PC-3 (cell line): ENCODE measurements at regions not wholly inside any gene's neighbourhood (a gene's known extent, or its start where the extent isn't known, plus 50 kb on each side); places are given as distances from the start of the nearest gene placed in this dataset.

ENCODE experiments used
- EZH2 ChIP-seq: fragments of 300-600 bp; sonication (generic); IDR thresholded peaks from one replicate; pipeline ENCODE4 v1.6.1; 2017; ENCODE audit warnings: antibody characterized with exemption, mild to moderate bottlenecking, low read length; ENCODE audit not compliant: unreplicated experiment
- EZH2phosphoT487 ChIP-seq: fragments of 300-600 bp; sonication (generic); IDR thresholded peaks from 2 replicates; pipeline ENCODE4 v1.6.1; 2018; ENCODE audit warnings: mild to moderate bottlenecking, antibody characterized with exemption, low read length, borderline replicate concordance
- TF ChIP-seq, protein P1 (sequence below): fragments of 300-600 bp; sonication (generic); conservative IDR thresholded peaks from 2 replicates; pipeline ENCODE4 v1.5.1; 2017; ENCODE audit warnings: antibody characterized with exemption, low read depth, mild to moderate bottlenecking, low read length

DNA sequence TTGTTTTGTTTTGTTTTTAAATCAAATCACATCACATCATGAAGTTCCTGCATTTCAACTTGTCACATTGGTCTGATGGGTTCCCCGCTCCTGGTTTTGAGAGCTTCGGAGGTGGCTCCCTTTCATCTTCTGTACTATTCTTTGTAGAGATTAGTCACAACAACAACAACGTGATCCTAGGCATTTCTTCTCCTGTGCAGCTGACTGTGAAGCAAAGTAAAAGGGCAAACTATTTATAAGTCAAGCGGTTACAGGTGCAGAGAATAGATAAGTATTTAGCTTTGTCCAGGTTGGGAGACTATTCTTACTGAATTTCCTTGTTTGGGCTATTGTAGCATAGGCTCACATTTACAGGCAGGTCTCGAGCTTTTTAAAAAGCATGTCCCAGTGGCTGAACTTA lies 197.7 kb upstream of the CDKN2B start:
- TF ChIP-seq, protein P1, sequence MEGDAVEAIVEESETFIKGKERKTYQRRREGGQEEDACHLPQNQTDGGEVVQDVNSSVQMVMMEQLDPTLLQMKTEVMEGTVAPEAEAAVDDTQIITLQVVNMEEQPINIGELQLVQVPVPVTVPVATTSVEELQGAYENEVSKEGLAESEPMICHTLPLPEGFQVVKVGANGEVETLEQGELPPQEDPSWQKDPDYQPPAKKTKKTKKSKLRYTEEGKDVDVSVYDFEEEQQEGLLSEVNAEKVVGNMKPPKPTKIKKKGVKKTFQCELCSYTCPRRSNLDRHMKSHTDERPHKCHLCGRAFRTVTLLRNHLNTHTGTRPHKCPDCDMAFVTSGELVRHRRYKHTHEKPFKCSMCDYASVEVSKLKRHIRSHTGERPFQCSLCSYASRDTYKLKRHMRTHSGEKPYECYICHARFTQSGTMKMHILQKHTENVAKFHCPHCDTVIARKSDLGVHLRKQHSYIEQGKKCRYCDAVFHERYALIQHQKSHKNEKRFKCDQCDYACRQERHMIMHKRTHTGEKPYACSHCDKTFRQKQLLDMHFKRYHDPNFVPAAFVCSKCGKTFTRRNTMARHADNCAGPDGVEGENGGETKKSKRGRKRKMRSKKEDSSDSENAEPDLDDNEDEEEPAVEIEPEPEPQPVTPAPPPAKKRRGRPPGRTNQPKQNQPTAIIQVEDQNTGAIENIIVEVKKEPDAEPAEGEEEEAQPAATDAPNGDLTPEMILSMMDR = no peak
- TF ChIP-seq EZH2phosphoT487 (no peak), EZH2 (no peak)
